Activated CD8-positive, alpha-beta T cell treated with anti-CD3 and anti-CD28 coated beads, Interleukin-2, amount 10 ng/mL, durations not matched to agents 7 days and 5 days (primary cell): ENCODE measurements at regions not wholly inside any gene's neighbourhood (a gene's known extent, or its start where the extent isn't known, plus 50 kb on each side); places are given as distances from the start of the nearest gene placed in this dataset.

ENCODE experiments used
- ATAC-seq: fragments of 150-1000 bp; cut with Tn5 transposase; one replicate; pipeline ENCODE4 v1.10.0; 2021; ENCODE audit warnings: moderate library complexity
- CTCF ChIA-PET: fragments of 350-600 bp; sonication (Branson Sonifier 250); formaldehyde crosslinking; loops from one replicate; lab custom pipeline; 2021; ENCODE audit warnings: antibody characterized with exemption; lab: Charles Lee
- POLR2A ChIA-PET: fragments of 350-600 bp; sonication (Branson Sonifier 250); formaldehyde crosslinking; loops from one replicate; lab custom pipeline; 2021; ENCODE audit warnings: antibody characterized with exemption; lab: Charles Lee
- DNase-seq: peaks from one replicate; pipeline ENCODE4 v3.0.0-alpha.2; 2020
- H3K27ac Mint-ChIP-seq: one replicate; pipeline ENCODE4 v1.8.0; 2021; ENCODE audit warnings: mild to moderate bottlenecking, mixed read lengths
- H3K27me3 Mint-ChIP-seq: one replicate; pipeline ENCODE4 v1.8.0; 2021; ENCODE audit warnings: low read depth, mixed read lengths
- H3K36me3 Mint-ChIP-seq: one replicate; pipeline ENCODE4 v1.8.0; 2021; ENCODE audit warnings: low read depth, mixed read lengths
- H3K4me1 Mint-ChIP-seq: one replicate; pipeline ENCODE4 v1.8.0; 2021; ENCODE audit warnings: low read depth, mixed read lengths
- H3K4me3 Mint-ChIP-seq: one replicate; pipeline ENCODE4 v1.8.0; 2021; ENCODE audit warnings: mild to moderate bottlenecking, mixed read lengths
- H3K9me3 Mint-ChIP-seq: one replicate; pipeline ENCODE4 v1.8.0; 2022; ENCODE audit warnings: mixed read lengths; ENCODE audit not compliant: insufficient read depth

- Mint-ChIP-seq H3K27ac (no peak overlapping the region), H3K4me1 (no peaks in the 10 kb centered on the region), H3K36me3 (no peaks in the 10 kb centered on the region), H3K27me3 (no peaks in the 10 kb centered on the region), H3K9me3 (no peaks in the 10 kb centered on the region), H3K4me3 (no peak overlapping the region)
- ChIA-PET POLR2A (no interaction called here), CTCF (interaction anchor here (1.8 kb wide), 1 partner anchor 17 kb away, joined by 6 read pairs; no protein-coding TSS in a partner anchor)
- DNase-seq: no peak
- no peak for ATAC-seq
Observed at GRCh38 chr11:112778091-112778876, 182.9 kb upstream of the NCAM1 start.

- Mint-ChIP-seq H3K4me1 (no peaks in the 10 kb centered on the region), H3K27ac (no peak overlapping the region), H3K4me3 (no peak overlapping the region), H3K36me3 (no peaks in the 10 kb centered on the region), H3K27me3 (no peaks in the 10 kb centered on the region), H3K9me3 (no peaks in the 10 kb centered on the region)
- ATAC-seq (no peak), DNase-seq (no peak)
- ChIA-PET CTCF (interaction anchor here (1.8 kb wide), 1 partner anchor 16 kb away, joined by 6 read pairs; no protein-coding TSS in a partner anchor), POLR2A (no interaction called here)
Observed at GRCh38 chr11:112778877-112779266, 182.3 kb upstream of the NCAM1 start.

GRCh38 chr11:112780351-112781087 is 180.7 kb upstream of the NCAM1 start:
- DNase-seq: no peak
- Mint-ChIP-seq H3K27ac (no peak overlapping the region), H3K4me1 (no peaks in the 10 kb centered on the region), H3K36me3 (no peaks in the 10 kb centered on the region), H3K27me3 (no peaks in the 10 kb centered on the region), H3K4me3 (no peak overlapping the region), H3K9me3 (no peaks in the 10 kb centered on the region)
- POLR2A ChIA-PET: no interaction called here
- ATAC-seq: no peak
- CTCF ChIA-PET: interaction anchor here (1.8 kb wide), 1 partner anchor 14 kb away, joined by 6 read pairs; no protein-coding TSS in a partner anchor

GRCh38 chr11:112783945-112784322 is 177.3 kb upstream of the NCAM1 start:
- H3K36me3 Mint-ChIP-seq: no peaks in the 10 kb centered on the region
- no peaks in the 10 kb centered on the region for H3K4me1 Mint-ChIP-seq
- no peak overlapping the region for H3K27ac Mint-ChIP-seq
- DNase-seq: no peak
- peaks cover 3% of the 10 kb centered on the region for H3K27me3 Mint-ChIP-seq
- H3K4me3 Mint-ChIP-seq: no peak overlapping the region
- ATAC-seq: no peak
- ChIA-PET CTCF (no interaction called here), POLR2A (no interaction called here)
- H3K9me3 Mint-ChIP-seq: no peaks in the 10 kb centered on the region

- H3K36me3 Mint-ChIP-seq: no peaks in the 10 kb centered on the region
- H3K4me1 Mint-ChIP-seq: no peaks in the 10 kb centered on the region
- ChIA-PET POLR2A (no interaction called here), CTCF (no interaction called here)
- H3K27ac Mint-ChIP-seq: no peak overlapping the region
- DNase-seq (no peak), ATAC-seq (no peak)
- H3K9me3 Mint-ChIP-seq: no peaks in the 10 kb centered on the region
- H3K4me3 Mint-ChIP-seq: no peak overlapping the region
- peaks cover 3% of the 10 kb centered on the region for H3K27me3 Mint-ChIP-seq
Observed at GRCh38 chr11:112784323-112785073, 176.7 kb upstream of the NCAM1 start.

- Mint-ChIP-seq H3K4me3 (no peak overlapping the region), H3K27ac (no peak overlapping the region), H3K36me3 (no peaks in the 10 kb centered on the region), H3K27me3 (peaks cover 3% of the 10 kb centered on the region), H3K9me3 (no peaks in the 10 kb centered on the region), H3K4me1 (no peaks in the 10 kb centered on the region)
- DNase-seq: no peak
- no peak for ATAC-seq
- CTCF ChIA-PET: no interaction called here
- POLR2A ChIA-PET: no interaction called here
Observed at GRCh38 chr11:112785149-112785548, 176.1 kb upstream of the NCAM1 start.

- ATAC-seq (no peak), DNase-seq (no peak)
- Mint-ChIP-seq H3K27ac (no peak overlapping the region), H3K9me3 (no peaks in the 10 kb centered on the region), H3K4me3 (no peak overlapping the region), H3K36me3 (no peaks in the 10 kb centered on the region), H3K4me1 (no peaks in the 10 kb centered on the region), H3K27me3 (peaks cover 4% of the 10 kb centered on the region)
- ChIA-PET CTCF (no interaction called here), POLR2A (no interaction called here)
Observed at GRCh38 chr11:112785719-112786118, 175.5 kb upstream of the NCAM1 start.

GRCh38 chr11:112786196-112786595 is 175.0 kb upstream of the NCAM1 start:
- Mint-ChIP-seq H3K9me3 (no peaks in the 10 kb centered on the region), H3K27ac (no peak overlapping the region), H3K27me3 (peaks cover 4% of the 10 kb centered on the region), H3K36me3 (no peaks in the 10 kb centered on the region), H3K4me1 (no peaks in the 10 kb centered on the region), H3K4me3 (no peak overlapping the region)
- ATAC-seq (no peak), DNase-seq (no peak)
- ChIA-PET POLR2A (no interaction called here), CTCF (interaction anchor here (1.1 kb wide), 1 partner anchor 9 kb away, joined by 4 read pairs; no protein-coding TSS in a partner anchor)

GRCh38 chr11:112786886-112787530 is 174.2 kb upstream of the NCAM1 start:
- no peaks in the 10 kb centered on the region for H3K4me1 Mint-ChIP-seq
- peaks cover 4% of the 10 kb centered on the region for H3K27me3 Mint-ChIP-seq
- no peak overlapping the region for H3K27ac Mint-ChIP-seq
- POLR2A ChIA-PET: no interaction called here
- no peak for DNase-seq
- no peak overlapping the region for H3K4me3 Mint-ChIP-seq
- ATAC-seq: no peak
- H3K36me3 Mint-ChIP-seq: no peaks in the 10 kb centered on the region
- no peaks in the 10 kb centered on the region for H3K9me3 Mint-ChIP-seq
- CTCF ChIA-PET: interaction anchor here (1.1 kb wide), 1 partner anchor 9 kb away, joined by 4 read pairs; no protein-coding TSS in a partner anchor

GRCh38 chr11:112789481-112789880 is 171.7 kb upstream of the NCAM1 start:
- DNase-seq: no peak
- Mint-ChIP-seq H3K4me1 (peaks cover 9% of the 10 kb centered on the region), H3K9me3 (no peaks in the 10 kb centered on the region), H3K36me3 (no peaks in the 10 kb centered on the region), H3K27ac (no peak overlapping the region), H3K27me3 (peaks cover 4% of the 10 kb centered on the region), H3K4me3 (no peak overlapping the region)
- POLR2A ChIA-PET: interaction anchor here (0.6 kb wide), 1 partner anchor 23 kb away, joined by 3 read pairs; no protein-coding TSS in a partner anchor
- ATAC-seq: no peak
- CTCF ChIA-PET: no interaction called here

GRCh38 chr11:112790286-112790685 is 170.9 kb upstream of the NCAM1 start:
- ATAC-seq (no peak), DNase-seq (no peak)
- H3K4me3 Mint-ChIP-seq: no peak overlapping the region
- H3K27me3 Mint-ChIP-seq: peaks cover 4% of the 10 kb centered on the region
- H3K9me3 Mint-ChIP-seq: no peaks in the 10 kb centered on the region
- H3K36me3 Mint-ChIP-seq: no peaks in the 10 kb centered on the region
- ChIA-PET POLR2A (no interaction called here), CTCF (no interaction called here)
- H3K4me1 Mint-ChIP-seq: peaks cover 10% of the 10 kb centered on the region
- no peak overlapping the region for H3K27ac Mint-ChIP-seq
